AG04450 (cell line): ENCODE measurements at regions not wholly inside any gene's neighbourhood (a gene's known extent, or its start where the extent isn't known, plus 50 kb on each side); places are given as distances from the start of the nearest gene placed in this dataset.

ENCODE experiments used
- CTCF ChIA-PET: fragments of 300-600, 350-600 bp; formaldehyde crosslinking; extraction: SDS; loops from one replicate; lab custom pipeline; 2022; ENCODE audit warnings: antibody characterized with exemption, inconsistent platforms; lab: Charles Lee
- POLR2A ChIA-PET: fragments of 350-600 bp; formaldehyde crosslinking; extraction: SDS; loops from one replicate; lab custom pipeline; 2021; ENCODE audit warnings: antibody characterized with exemption, inconsistent platforms; lab: Yijun Ruan, JAX
- DNase-seq: peaks from one replicate; pipeline ENCODE4 v3.0.0-alpha.2; 2011; ENCODE audit warnings: low read depth, low spot score
- H3K27ac ChIP-seq: one replicate; pipeline ENCODE4 v1.5.1; 2012; ENCODE audit warnings: low read depth, low read length, control low read depth
- H3K27me3 ChIP-seq: one replicate; pipeline ENCODE4 v1.6.0; 2012; ENCODE audit warnings: low read length; ENCODE audit not compliant: control insufficient read depth, insufficient read depth
- H3K4me3 ChIP-seq: 2 replicates; pipeline ENCODE4 v1.5.1; 2011; ENCODE audit warnings: mild to moderate bottlenecking, low read depth, low read length, control low read depth
- H3K9me3 ChIP-seq: 2 replicates; pipeline ENCODE4 v1.5.1; 2012; ENCODE audit warnings: low read length; ENCODE audit not compliant: control insufficient read depth, insufficient read depth
- TF ChIP-seq, protein P1 (sequence below): IDR thresholded peaks from 2 replicates; pipeline ENCODE4 v1.5.1; 2011; ENCODE audit warnings: low read depth, low read length, control low read depth, inconsistent platforms

DNA sequence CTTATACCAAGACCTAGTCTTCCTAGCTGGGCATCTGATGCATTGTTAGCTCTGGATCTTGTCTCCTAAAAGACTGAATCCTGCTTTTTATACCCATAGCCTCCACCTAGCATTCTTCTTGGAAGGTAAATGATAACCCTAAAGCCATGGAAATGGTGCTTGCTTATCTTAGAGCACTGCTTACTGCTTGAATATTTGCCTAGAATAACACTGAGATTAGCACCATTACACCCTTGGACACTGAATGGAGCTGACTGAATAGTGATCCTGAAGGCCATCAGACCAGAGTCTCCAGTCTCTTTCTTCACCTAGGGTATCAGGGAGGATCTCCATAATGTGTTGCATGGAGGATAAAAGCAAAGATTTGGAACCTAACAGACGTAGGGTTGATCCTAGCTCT is 50.3 kb upstream of the UGP2 start:
- TF ChIP-seq, protein P1, sequence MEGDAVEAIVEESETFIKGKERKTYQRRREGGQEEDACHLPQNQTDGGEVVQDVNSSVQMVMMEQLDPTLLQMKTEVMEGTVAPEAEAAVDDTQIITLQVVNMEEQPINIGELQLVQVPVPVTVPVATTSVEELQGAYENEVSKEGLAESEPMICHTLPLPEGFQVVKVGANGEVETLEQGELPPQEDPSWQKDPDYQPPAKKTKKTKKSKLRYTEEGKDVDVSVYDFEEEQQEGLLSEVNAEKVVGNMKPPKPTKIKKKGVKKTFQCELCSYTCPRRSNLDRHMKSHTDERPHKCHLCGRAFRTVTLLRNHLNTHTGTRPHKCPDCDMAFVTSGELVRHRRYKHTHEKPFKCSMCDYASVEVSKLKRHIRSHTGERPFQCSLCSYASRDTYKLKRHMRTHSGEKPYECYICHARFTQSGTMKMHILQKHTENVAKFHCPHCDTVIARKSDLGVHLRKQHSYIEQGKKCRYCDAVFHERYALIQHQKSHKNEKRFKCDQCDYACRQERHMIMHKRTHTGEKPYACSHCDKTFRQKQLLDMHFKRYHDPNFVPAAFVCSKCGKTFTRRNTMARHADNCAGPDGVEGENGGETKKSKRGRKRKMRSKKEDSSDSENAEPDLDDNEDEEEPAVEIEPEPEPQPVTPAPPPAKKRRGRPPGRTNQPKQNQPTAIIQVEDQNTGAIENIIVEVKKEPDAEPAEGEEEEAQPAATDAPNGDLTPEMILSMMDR: no peak
- DNase-seq: no peak
- no peaks in the 10 kb centered on the region for H3K27me3 ChIP-seq
- no peaks in the 10 kb centered on the region for H3K9me3 ChIP-seq
- POLR2A ChIA-PET: no interaction called here
- peak overlapping the region; percentile 63 for H3K27ac ChIP-seq
- no peak overlapping the region for H3K4me3 ChIP-seq
- CTCF ChIA-PET: interaction anchor here (0.7 kb wide), 1 partner anchor 92 kb away, joined by 4 read pairs; no protein-coding TSS in a partner anchor
